ENCODE measurements at regions not wholly inside any gene's neighbourhood (a gene's known extent, or its start where the extent isn't known, plus 50 kb on each side); places are given as distances from the start of the nearest gene placed in this dataset.

DNA sequence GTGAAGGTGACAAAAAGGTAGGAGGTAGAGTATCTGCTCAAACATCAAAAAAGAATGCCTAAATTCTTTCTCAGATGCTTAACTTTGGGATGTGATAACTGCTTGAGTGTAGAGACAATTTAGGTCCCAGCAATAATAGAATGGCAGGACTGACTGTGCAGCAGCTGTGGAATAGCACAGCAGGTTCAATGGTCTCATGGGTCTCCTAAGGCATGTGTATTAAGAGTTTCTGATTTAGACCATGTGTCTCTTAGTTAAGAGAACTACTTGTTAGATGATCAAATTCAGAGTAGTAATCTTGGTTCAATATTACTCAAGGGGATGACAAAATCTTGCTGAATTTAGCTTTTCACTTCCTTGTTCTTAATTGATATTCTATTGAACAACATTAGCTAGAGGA lies 72.0 kb downstream of the ALX1 start:
- TF ChIP-seq EZH2 (IDR thresholded peaks at IDR 0.05; ENCODE audit: insufficient read depth, poor library complexity, severe bottlenecking): no peak
- no peak for TF ChIP-seq EZH2phosphoT487 (IDR thresholded peaks at IDR 0.05; ENCODE audit: insufficient read depth, low read depth)

Data from GM23248 (cell line).